Endodermal cell (in vitro differentiated cells): ENCODE measurements at regions not wholly inside any gene's neighbourhood (a gene's known extent, or its start where the extent isn't known, plus 50 kb on each side); places are given as distances from the start of the nearest gene placed in this dataset.

Experiments
- DNase-seq: peaks from one replicate; pipeline ENCODE4 v3.0.0-alpha.2; 2017
- H3K27ac ChIP-seq: 2 replicates; pipeline ENCODE4 v1.5.1; 2013; ENCODE audit warnings: mild to moderate bottlenecking, low read depth, low read length, moderate library complexity
- H3K27me3 ChIP-seq: 2 replicates; pipeline ENCODE4 v1.6.1; 2013; ENCODE audit warnings: mild to moderate bottlenecking, low read length, moderate library complexity; ENCODE audit not compliant: insufficient read depth, control insufficient read depth, poor library complexity, severe bottlenecking
- H3K36me3 ChIP-seq: 2 replicates; pipeline ENCODE4 v1.7.0; 2013; ENCODE audit warnings: mild to moderate bottlenecking, low read length, moderate library complexity; ENCODE audit not compliant: control insufficient read depth, insufficient read depth
- H3K4me1 ChIP-seq: one replicate; pipeline ENCODE4 v1.7.0; 2013; ENCODE audit warnings: low read length; ENCODE audit not compliant: control insufficient read depth, insufficient read depth
- H3K4me3 ChIP-seq: 2 replicates; pipeline ENCODE4 v1.5.1; 2013; ENCODE audit warnings: mild to moderate bottlenecking, low read length, moderate library complexity
- H3K9ac ChIP-seq: 2 replicates; pipeline ENCODE4 v1.6.1; 2013; ENCODE audit warnings: mild to moderate bottlenecking, low read length, moderate library complexity; ENCODE audit not compliant: poor library complexity, severe bottlenecking; ENCODE audit errors: extremely low read depth
- H3K9me3 ChIP-seq: 2 replicates; pipeline ENCODE4 v1.6.1; 2013; ENCODE audit warnings: mild to moderate bottlenecking, low read length, moderate library complexity; ENCODE audit not compliant: control insufficient read depth
- H3K27ac Mint-ChIP-seq: 2 replicates; pipeline ENCODE4 v1.8.0; 2020; ENCODE audit warnings: mixed read lengths
- H3K27me3 Mint-ChIP-seq: 2 replicates; pipeline ENCODE4 v1.8.0; 2021; ENCODE audit warnings: mild to moderate bottlenecking, mixed read lengths; ENCODE audit not compliant: insufficient read depth
- H3K36me3 Mint-ChIP-seq: 2 replicates; pipeline ENCODE4 v1.8.0; 2020; ENCODE audit warnings: low read depth, mixed read lengths
- H3K4me1 Mint-ChIP-seq: 2 replicates; pipeline ENCODE4 v1.8.0; 2020; ENCODE audit warnings: mixed read lengths
- H3K4me3 Mint-ChIP-seq: 2 replicates; pipeline ENCODE4 v1.8.0; 2020; ENCODE audit warnings: mild to moderate bottlenecking, moderate library complexity, mixed read lengths
- H3K9me3 Mint-ChIP-seq: 2 replicates; pipeline ENCODE4 v1.8.0; 2020; ENCODE audit warnings: mild to moderate bottlenecking, mixed read lengths
- CTCF ChIP-seq: fragments of 200-600 bp; sonication (generic); conservative IDR thresholded peaks from 2 replicates; pipeline ENCODE4 v1.5.0; 2021; ENCODE audit warnings: antibody characterized with exemption, mild to moderate bottlenecking
- WGBS, 2 experiments: methylation state at CpG; one replicate each; pipeline versions ENCODE4 v1.1.5 to v1.1.7; 2013; ENCODE audit warnings: missing lambda C conversion rate in 2 of 2, mixed read lengths in 1 of 2; ENCODE audit not compliant: insufficient coverage in 1 of 2, insufficient read length in 1 of 2; 5-methylcytosine and 5-hydroxymethylcytosine counted together

- Mint-ChIP-seq H3K4me1 (peaks cover 28% of the 10 kb centered on the region), H3K27ac (no peak overlapping the region), H3K36me3 (no peaks in the 10 kb centered on the region), H3K27me3 (no peaks in the 10 kb centered on the region), H3K9me3 (no peaks in the 10 kb centered on the region), H3K4me3 (no peak overlapping the region)
- no peak overlapping the region for H3K27ac ChIP-seq
- 67 to 92% methylated on average over 1 to 4 of the region's 4 CpGs for WGBS, 2 experiments
- H3K36me3 ChIP-seq = no peaks in the 10 kb centered on the region
- H3K4me3 ChIP-seq = no peak overlapping the region
- H3K4me1 ChIP-seq = peaks cover 14% of the 10 kb centered on the region
- H3K27me3 ChIP-seq = no peaks in the 10 kb centered on the region
- H3K9ac ChIP-seq = no peak overlapping the region
- peaks cover 7% of the 10 kb centered on the region for H3K9me3 ChIP-seq
- DNase-seq = no peak
- TF ChIP-seq CTCF = no peak
These were observed 136.9 kb downstream of the P2RY1 start for GRCh38 chr3:152971880-152972279.

GRCh38 chr3:152973575-152973974 lies 138.6 kb downstream of the P2RY1 start:
- Mint-ChIP-seq H3K9me3 (no peaks in the 10 kb centered on the region), H3K27ac (no peak overlapping the region), H3K4me3 (no peak overlapping the region), H3K27me3 (no peaks in the 10 kb centered on the region), H3K36me3 (no peaks in the 10 kb centered on the region), H3K4me1 (peaks cover 21% of the 10 kb centered on the region)
- no peaks in the 10 kb centered on the region for H3K27me3 ChIP-seq
- peaks cover 14% of the 10 kb centered on the region for H3K4me1 ChIP-seq
- no peak for DNase-seq
- TF ChIP-seq CTCF = no peak
- no peak overlapping the region for H3K27ac ChIP-seq
- WGBS, 2 experiments = 100% methylated on average over 1 of the region's 1 CpG
- H3K9me3 ChIP-seq = no peaks in the 10 kb centered on the region
- H3K4me3 ChIP-seq = no peak overlapping the region
- no peak overlapping the region for H3K9ac ChIP-seq
- H3K36me3 ChIP-seq = no peaks in the 10 kb centered on the region

GRCh38 chr3:152976239-152976638 lies 141.3 kb downstream of the P2RY1 start:
- TF ChIP-seq CTCF = no peak
- H3K36me3 Mint-ChIP-seq = peaks cover under 1% of the 10 kb centered on the region

More at GRCh38 chr3:152976239-152976638, 141.3 kb downstream of the P2RY1 start:
- H3K9ac ChIP-seq = no peak overlapping the region
- H3K27ac ChIP-seq = no peak overlapping the region
- H3K9me3 ChIP-seq = peaks cover 19% of the 10 kb centered on the region
- WGBS, 2 experiments = 90 to 100% methylated on average over 2 of the region's 2 CpGs
- H3K27me3 ChIP-seq = no peaks in the 10 kb centered on the region
- DNase-seq = no peak
- Mint-ChIP-seq H3K9me3 (peaks cover 14% of the 10 kb centered on the region), H3K4me1 (no peaks in the 10 kb centered on the region), H3K27ac (no peak overlapping the region), H3K27me3 (no peaks in the 10 kb centered on the region), H3K4me3 (no peak overlapping the region)
- no peaks in the 10 kb centered on the region for H3K36me3 ChIP-seq
- H3K4me3 ChIP-seq = no peak overlapping the region
- H3K4me1 ChIP-seq = no peaks in the 10 kb centered on the region
